Activated B cell treated with CpG ODN at 0.5 μM for 24 hours (primary cell): ENCODE measurements at regions not wholly inside any gene's neighbourhood (a gene's known extent, or its start where the extent isn't known, plus 50 kb on each side); places are given as distances from the start of the nearest gene placed in this dataset.

Source experiments
- ATAC-seq: fragments of 200-7000 bp; cut with Tn5 transposase; one replicate; pipeline ENCODE4 v1.10.0; 2021; ENCODE audit warnings: low read depth, mild to moderate bottlenecking, moderate library complexity
- CTCF ChIA-PET: fragments of 350-600 bp; sonication (Branson Sonifier 250); formaldehyde crosslinking; loops from one replicate; lab custom pipeline; 2021; ENCODE audit warnings: antibody characterized with exemption; lab: Charles Lee
- POLR2A ChIA-PET: fragments of 350-600 bp; sonication (Branson Sonifier 250); formaldehyde crosslinking; loops from one replicate; lab custom pipeline; 2021; ENCODE audit warnings: antibody characterized with exemption; lab: Charles Lee
- DNase-seq: peaks from one replicate; pipeline ENCODE4 v3.0.0; 2022
- H3K27ac Mint-ChIP-seq: one replicate; pipeline ENCODE4 v1.8.0; 2020; ENCODE audit warnings: mixed read lengths
- H3K27me3 Mint-ChIP-seq: one replicate; pipeline ENCODE4 v1.8.0; 2021; ENCODE audit warnings: mixed read lengths
- H3K36me3 Mint-ChIP-seq: one replicate; pipeline ENCODE4 v1.8.0; 2021; ENCODE audit warnings: low read depth, mixed read lengths
- H3K4me1 Mint-ChIP-seq: one replicate; pipeline ENCODE4 v1.8.0; 2021; ENCODE audit warnings: mixed read lengths
- H3K4me3 Mint-ChIP-seq: one replicate; pipeline ENCODE4 v1.8.0; 2020; ENCODE audit warnings: mild to moderate bottlenecking, mixed read lengths
- H3K9me3 Mint-ChIP-seq: one replicate; pipeline ENCODE4 v1.8.0; 2020; ENCODE audit warnings: mixed read lengths
- CTCF ChIP-seq: fragments of 200-600 bp; IDR thresholded peaks from one replicate; pipeline ENCODE4 v1.8.0; 2022; ENCODE audit warnings: antibody characterized with exemption, mild to moderate bottlenecking
- intact Hi-C: fragments of 100-400 bp; cut with micrococcal nuclease; formaldehyde crosslinking; loops from one replicate; pipeline ENCODE4 v1.15.1; 2024

GRCh38 chrX:124228849-124229248 lies 103.6 kb upstream of the TEX13D start:
- no peak for TF ChIP-seq CTCF
- Mint-ChIP-seq H3K4me3 (no peak overlapping the region), H3K27me3 (no peaks in the 10 kb centered on the region), H3K4me1 (no peaks in the 10 kb centered on the region), H3K36me3 (no peaks in the 10 kb centered on the region), H3K27ac (no peak overlapping the region), H3K9me3 (no peaks in the 10 kb centered on the region)
- POLR2A ChIA-PET, result no interaction called here
- ATAC-seq (no peak), DNase-seq (no peak)
- intact Hi-C loops, result no loop called here
- CTCF ChIA-PET, result no interaction called here

GRCh38 chrX:124229374-124229773 lies 103.1 kb upstream of the TEX13D start:
- Mint-ChIP-seq H3K4me1 (no peaks in the 10 kb centered on the region), H3K9me3 (no peaks in the 10 kb centered on the region), H3K27ac (no peak overlapping the region), H3K36me3 (no peaks in the 10 kb centered on the region), H3K4me3 (no peak overlapping the region), H3K27me3 (no peaks in the 10 kb centered on the region)
- no peak for TF ChIP-seq CTCF
- DNase-seq (no peak), ATAC-seq (no peak)
- POLR2A ChIA-PET, result no interaction called here
- intact Hi-C loops, result no loop called here
- CTCF ChIA-PET, result no interaction called here

GRCh38 chrX:124230655-124231450 lies 101.6 kb upstream of the TEX13D start:
- no peak overlapping the region for H3K4me3 Mint-ChIP-seq
- H3K36me3 Mint-ChIP-seq, result no peaks in the 10 kb centered on the region

GRCh38 chrX:124231451-124231759 lies 101.1 kb upstream of the TEX13D start:
- H3K27me3 Mint-ChIP-seq, result no peaks in the 10 kb centered on the region
- intact Hi-C loops, result no loop called here
- ChIA-PET POLR2A (no interaction called here), CTCF (no interaction called here)
- ATAC-seq, result no peak
- H3K4me1 Mint-ChIP-seq, result no peaks in the 10 kb centered on the region
- H3K9me3 Mint-ChIP-seq, result no peaks in the 10 kb centered on the region
- no peaks in the 10 kb centered on the region for H3K36me3 Mint-ChIP-seq
- no peak for DNase-seq
- no peak overlapping the region for H3K27ac Mint-ChIP-seq
- no peak for TF ChIP-seq CTCF
- no peak overlapping the region for H3K4me3 Mint-ChIP-seq

More at GRCh38 chrX:124230655-124231450, 101.6 kb upstream of the TEX13D start:
- DNase-seq (no peak), ATAC-seq (no peak)
- ChIA-PET CTCF (no interaction called here), POLR2A (no interaction called here)
- Mint-ChIP-seq H3K4me1 (no peaks in the 10 kb centered on the region), H3K27me3 (no peaks in the 10 kb centered on the region), H3K27ac (no peak overlapping the region), H3K9me3 (no peaks in the 10 kb centered on the region)
- intact Hi-C loops, result no loop called here
- TF ChIP-seq CTCF, result no peak

GRCh38 chrX:124232523-124233201 lies 99.8 kb upstream of the TEX13D start:
- H3K9me3 Mint-ChIP-seq, result no peaks in the 10 kb centered on the region
- no peaks in the 10 kb centered on the region for H3K4me1 Mint-ChIP-seq
- H3K27me3 Mint-ChIP-seq, result no peaks in the 10 kb centered on the region
- intact Hi-C loops, result no loop called here
- DNase-seq, result no peak
- H3K27ac Mint-ChIP-seq, result no peak overlapping the region
- POLR2A ChIA-PET, result no interaction called here
- CTCF ChIA-PET, result no interaction called here
- no peak for TF ChIP-seq CTCF
- no peak for ATAC-seq
- H3K4me3 Mint-ChIP-seq, result no peak overlapping the region
- no peaks in the 10 kb centered on the region for H3K36me3 Mint-ChIP-seq
